K562 (cell line): ENCODE measurements at regions not wholly inside any gene's neighbourhood (a gene's known extent, or its start where the extent isn't known, plus 50 kb on each side); places are given as distances from the start of the nearest gene placed in this dataset.

Source experiments
- ATAC-seq: fragments of 200-7000 bp; cut with Tn5 transposase; 3 replicates; pipeline ENCODE4 v1.9.1; 2020; ENCODE audit warnings: moderate library complexity
- BruUV-seq: library from RNA; stranded (reverse); fragments of 400-500 nt; replicated peaks from 2 replicates; lab custom pipeline; 2021; lab: Mats Ljungman, UMichigan
- CTCF ChIA-PET: fragments of 300-600 bp; formaldehyde crosslinking; extraction: SDS; loops from one replicate; lab custom pipeline; 2021; ENCODE audit warnings: low intra/inter-chr PET ratio; lab: Yijun Ruan, JAX
- POLR2A ChIA-PET: fragments of 300-600, 350-650 bp; sonication (Branson Sonifier 250); formaldehyde crosslinking; extraction: SDS; loops from one replicate; lab custom pipeline; 2021; ENCODE audit warnings: antibody characterized with exemption, inconsistent platforms; lab: Yijun Ruan, JAX
- DNase-seq, 4 experiments: peaks; one replicate each; pipeline versions ENCODE4 v3.0.0 to v3.0.0-alpha.2; 2011 to 2018; ENCODE audit warnings: low spot score in 3 of 4, mixed read lengths in 3 of 4; ENCODE audit errors: extremely low read depth in 1 of 4
- FAIRE-seq: peaks from 2 replicates; lab custom pipeline; 2011; peaks lifted over from hg19 to GRCh38; lab: Jason Lieb, UNC
- H2AFZ ChIP-seq: 2 replicates; pipeline ENCODE4 v1.6.0; 2011; ENCODE audit warnings: low read depth, low read length, control low read depth, inconsistent platforms
- H3K27ac ChIP-seq: fragments of 200-600 bp; 3 replicates; pipeline ENCODE4 v1.8.0; 2011; ENCODE audit warnings: low read depth, mild to moderate bottlenecking, control low read depth, inconsistent platforms, low read length, moderate library complexity, mixed read lengths; ENCODE audit errors: extremely low read depth
- H3K27me3 ChIP-seq, 2 experiments: fragments of 300-600 bp in 1 of 2; 2 replicates in 1 of 2; 3 replicates in 1 of 2; pipeline versions ENCODE4 v1.6.0 to v1.8.0; 2011; ENCODE audit warnings: inconsistent platforms in 2 of 2, low read length in 2 of 2, mild to moderate bottlenecking in 1 of 2, mixed read lengths in 1 of 2, moderate library complexity in 1 of 2; ENCODE audit not compliant: control insufficient read depth in 2 of 2, insufficient read depth in 2 of 2
- H3K36me3 ChIP-seq: fragments of 300-600 bp; 3 replicates; pipeline ENCODE4 v1.8.0; 2011; ENCODE audit warnings: mild to moderate bottlenecking, low read length, inconsistent platforms; ENCODE audit not compliant: control insufficient read depth, insufficient read depth
- H3K4me1 ChIP-seq, 2 experiments: fragments of 200-600 bp in 1 of 2; replicated peaks in 1 of 2; 2 replicates in 1 of 2; 3 replicates in 1 of 2; pipeline versions ENCODE4 v1.5.1 to v1.8.0; 2011; ENCODE audit warnings: inconsistent platforms in 2 of 2, low read length in 2 of 2, mild to moderate bottlenecking in 1 of 2, mixed read lengths in 1 of 2, moderate library complexity in 1 of 2; ENCODE audit not compliant: control insufficient read depth in 2 of 2, insufficient read depth in 2 of 2
- H3K4me2 ChIP-seq: 2 replicates; pipeline ENCODE4 v1.6.1; 2011; ENCODE audit warnings: low read length, control low read depth, inconsistent platforms, mixed read lengths; ENCODE audit not compliant: insufficient read depth
- H3K4me3 ChIP-seq: fragments of 200-600 bp; sonication (generic), shearing (Covaris generic); 2 replicates; pipeline ENCODE4 v1.5.1; 2016; ENCODE audit warnings: control low read depth, inconsistent platforms
- H3K79me2 ChIP-seq: fragments of 200-600 bp; 3 replicates; pipeline ENCODE4 v1.8.0; 2011; ENCODE audit warnings: low read length, inconsistent platforms; ENCODE audit not compliant: control insufficient read depth, insufficient read depth
- H3K9ac ChIP-seq, 2 experiments: 2 replicates each; pipeline versions ENCODE4 v1.6.0 to v1.6.1; 2011; ENCODE audit warnings: low read depth in 2 of 2, low read length in 2 of 2, control low read depth in 1 of 2, inconsistent platforms in 1 of 2, mild to moderate bottlenecking in 1 of 2, mixed read lengths in 1 of 2; ENCODE audit not compliant: insufficient read depth in 1 of 2
- H3K9me1 ChIP-seq: one replicate; pipeline ENCODE4 v1.6.0; 2011; ENCODE audit warnings: inconsistent platforms, mild to moderate bottlenecking, low read length, moderate library complexity; ENCODE audit not compliant: control insufficient read depth, insufficient read depth
- H3K9me3 ChIP-seq: replicated peaks from 2 replicates; pipeline ENCODE4 v1.5.1; 2011; ENCODE audit warnings: low read depth, low read length, inconsistent platforms; ENCODE audit not compliant: control insufficient read depth, insufficient read depth
- H4K20me1 ChIP-seq: replicated peaks from 2 replicates; pipeline ENCODE4 v1.6.1; 2011; ENCODE audit warnings: low read length, inconsistent platforms, mixed read lengths; ENCODE audit not compliant: control insufficient read depth, insufficient read depth
- ATF1 ChIP-seq, 2 experiments: fragments of 450-650 bp in 1 of 2; IDR thresholded peaks; 2 replicates each; pipeline ENCODE4 v1.6.1; 2016; ENCODE audit warnings: missing compliant biosample characterization in 1 of 2, missing genetic modification characterization in 1 of 2
- CCAR2 ChIP-seq: fragments of 200-400 bp; formaldehyde crosslinking; IDR thresholded peaks from 2 replicates; pipeline ENCODE4 v1.6.1; 2017; ENCODE audit warnings: mild to moderate bottlenecking, low read depth, low read length
- CREBBP ChIP-seq: IDR thresholded peaks from one replicate; pipeline ENCODE4 v1.6.1; 2012; ENCODE audit warnings: low read depth, mild to moderate bottlenecking, control low read depth, inconsistent platforms, low read length
- HOXB6 ChIP-seq: fragments of 250-450 bp; sonication (Bioruptor Pico); IDR thresholded peaks from 2 replicates; pipeline ENCODE4 v1.5.1; 2022; ENCODE audit warnings: mild to moderate bottlenecking, borderline replicate concordance
- NFE2L1 ChIP-seq: fragments of 450-650 bp; IDR thresholded peaks from 2 replicates; pipeline ENCODE4 v1.6.1; 2016; ENCODE audit warnings: missing genetic modification characterization, low read depth, mild to moderate bottlenecking, missing compliant biosample characterization, moderate library complexity, borderline replicate concordance
- NR2F6 ChIP-seq: fragments of 450-650 bp; formaldehyde crosslinking; IDR thresholded peaks from 2 replicates; pipeline ENCODE4 v1.4.0; 2020; ENCODE audit warnings: mild to moderate bottlenecking
- SMARCA4 ChIP-seq: fragments of 450-650 bp; IDR thresholded peaks from 2 replicates; pipeline ENCODE4 v1.6.1; 2016
- SRF ChIP-seq, 2 experiments: fragments of 250-450, 450-650 bp in 1 of 2; sonication (Bioruptor Pico) in 1 of 2; sonication (generic) in 1 of 2; formaldehyde crosslinking; IDR thresholded peaks; 2 replicates each; pipeline versions ENCODE4 v1.5.0 to v1.5.1; 2020 to 2022; ENCODE audit warnings: mild to moderate bottlenecking in 1 of 2, missing genetic modification reagents in 1 of 2
- STAT5B ChIP-seq: fragments of 250-450 bp; sonication (Bioruptor Pico); IDR thresholded peaks from 2 replicates; pipeline ENCODE4 v1.8.0; 2021; ENCODE audit warnings: mild to moderate bottlenecking, inconsistent platforms
- TAF7 ChIP-seq: fragments of 450-650 bp; IDR thresholded peaks from 2 replicates; pipeline ENCODE4 v1.6.1; 2016; ENCODE audit warnings: missing genetic modification characterization, missing compliant biosample characterization
- TOE1 ChIP-seq, 2 experiments: fragments of 450-650 bp in 1 of 2; sonication (generic) in 1 of 2; formaldehyde crosslinking in 1 of 2; IDR thresholded peaks; 2 replicates each; pipeline versions ENCODE4 v1.7.1 to v1.8.0; 2016 to 2022; ENCODE audit warnings: borderline replicate concordance in 2 of 2, mild to moderate bottlenecking in 2 of 2, antibody characterized with exemption in 1 of 2, inconsistent platforms in 1 of 2, low read depth in 1 of 2, missing genetic modification reagents in 1 of 2, moderate library complexity in 1 of 2
- ZNF175 ChIP-seq: fragments of 200-800 bp; sonication (Bioruptor generic); IDR thresholded peaks from 2 replicates; pipeline ENCODE4 v1.6.1; 2016; ENCODE audit warnings: low read depth, mild to moderate bottlenecking, missing genetic modification characterization, missing compliant biosample characterization
- ZNF431 ChIP-seq: sonication (generic); formaldehyde crosslinking; IDR thresholded peaks from 2 replicates; pipeline ENCODE4 v1.8.0; 2022; ENCODE audit warnings: mild to moderate bottlenecking, missing genetic modification reagents
- WGBS: fragments of 100-300 bp; shearing (Covaris generic); methylation state at CpG from one replicate; pipeline ENCODE4 v1.1.6; 2016; ENCODE audit warnings: low coverage, mixed read lengths; ENCODE audit not compliant: insufficient coverage; ENCODE audit errors: missing lambda C conversion rate; 5-methylcytosine and 5-hydroxymethylcytosine counted together
- in situ Hi-C: fragments of 300-500 bp; cut with MboI; formaldehyde crosslinking; loops from 4 replicates; pipeline ENCODE4 v1.15.0; 2018; ENCODE audit warnings: inconsistent platforms, mixed read lengths
- intact Hi-C: fragments of 100-400 bp; cut with micrococcal nuclease; formaldehyde crosslinking; loops from 2 replicates; pipeline ENCODE4 v1.14.2; 2022
- TF ChIP-seq, protein P1 (sequence below): fragments of 250-450 bp; sonication (Bioruptor Pico); IDR thresholded peaks from 2 replicates; pipeline ENCODE4 v1.4.0; 2020; ENCODE audit warnings: borderline replicate concordance
- TF ChIP-seq, protein P2 (sequence below): IDR thresholded peaks from 2 replicates; pipeline ENCODE4 v1.6.1; 2012; ENCODE audit warnings: low read depth, low read length, improper control_type of control experiment, borderline replicate concordance
- TF ChIP-seq, protein P3 (sequence below), 2 experiments: IDR thresholded peaks; 2 replicates each; pipeline ENCODE4 v1.6.1; 2011; ENCODE audit warnings: borderline replicate concordance in 1 of 2, control low read depth in 1 of 2, low read depth in 1 of 2, low read length in 1 of 2, mild to moderate bottlenecking in 1 of 2, mixed read lengths in 1 of 2, moderate library complexity in 1 of 2; ENCODE audit not compliant: insufficient read depth in 1 of 2, insufficient read length in 1 of 2, poor library complexity in 1 of 2, severe bottlenecking in 1 of 2; ENCODE audit errors: extremely low read depth in 1 of 2
- TF ChIP-seq, protein P4 (sequence below): conservative IDR thresholded peaks from 2 replicates; pipeline ENCODE4 v1.6.1; 2011; ENCODE audit warnings: low read depth, mild to moderate bottlenecking, low read length; ENCODE audit not compliant: control insufficient read depth

DNA sequence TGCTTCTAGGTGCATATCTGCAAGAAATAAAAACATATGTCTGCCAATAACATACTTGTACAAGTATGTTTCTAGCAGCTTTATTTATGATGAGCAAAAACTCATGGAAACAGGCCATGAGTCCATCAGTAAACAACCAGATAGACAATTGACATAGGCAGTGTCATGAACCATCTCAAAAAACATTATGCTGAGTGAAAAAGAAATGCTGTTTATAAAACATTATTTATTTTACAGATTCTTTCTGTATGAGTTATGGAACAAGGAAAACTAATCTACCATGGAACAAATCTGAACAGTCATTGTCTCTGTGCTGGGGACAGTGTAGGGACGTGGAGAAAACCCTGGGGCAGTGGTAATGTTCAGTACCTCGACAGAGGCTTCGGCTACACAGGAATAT lies 283.9 kb downstream of the UQCRFS1 start:
- no peaks in the 10 kb centered on the region for H4K20me1 ChIP-seq
- intact Hi-C loops, result no loop called here
- DNase-seq (no peak), FAIRE-seq (no peak), ATAC-seq (no peak)
- ChIA-PET CTCF (no interaction called here), POLR2A (no interaction called here)
- H2AFZ ChIP-seq, result no peak overlapping the region
- in situ Hi-C loops, result no loop called here
- TF ChIP-seq SMARCA4 (no peak), ZNF175 (CRISPR knock-in tag) (no peak), CREBBP (no peak), SRF (CRISPR knock-in tag; IDR thresholded peaks at IDR 0.05) (no peak), STAT5B (no peak), HOXB6 (CRISPR knock-in tag) (no peak), TAF7 (tag) (no peak), ZNF431 (no peak), NR2F6 (CRISPR knock-in tag) (no peak), TOE1 (IDR thresholded peaks at IDR 0.05; ENCODE audit: borderline replicate concordance) (no peak), TOE1 (CRISPR knock-in tag; IDR thresholded peaks at IDR 0.05; ENCODE audit: borderline replicate concordance, low read depth) (no peak), NFE2L1 (tag) (no peak), ATF1 (CRISPR knock-in tag; IDR thresholded peaks at IDR 0.05) (no peak), ATF1 (tag; IDR thresholded peaks at IDR 0.05) (no peak), CCAR2 (no peak)
- TF ChIP-seq, protein P1, sequence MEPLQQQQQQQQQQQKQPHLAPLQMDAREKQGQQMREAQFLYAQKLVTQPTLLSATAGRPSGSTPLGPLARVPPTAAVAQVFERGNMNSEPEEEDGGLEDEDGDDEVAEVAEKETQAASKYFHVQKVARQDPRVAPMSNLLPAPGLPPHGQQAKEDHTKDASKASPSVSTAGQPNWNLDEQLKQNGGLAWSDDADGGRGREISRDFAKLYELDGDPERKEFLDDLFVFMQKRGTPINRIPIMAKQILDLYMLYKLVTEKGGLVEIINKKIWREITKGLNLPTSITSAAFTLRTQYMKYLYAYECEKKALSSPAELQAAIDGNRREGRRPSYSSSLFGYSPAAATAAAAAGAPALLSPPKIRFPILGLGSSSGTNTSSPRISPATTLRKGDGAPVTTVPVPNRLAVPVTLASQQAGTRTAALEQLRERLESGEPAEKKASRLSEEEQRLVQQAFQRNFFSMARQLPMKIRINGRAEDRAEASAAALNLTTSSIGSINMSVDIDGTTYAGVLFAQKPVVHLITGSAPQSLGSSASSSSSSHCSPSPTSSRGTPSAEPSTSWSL (CRISPR knock-in tag), result no peak
- TF ChIP-seq, protein P2, sequence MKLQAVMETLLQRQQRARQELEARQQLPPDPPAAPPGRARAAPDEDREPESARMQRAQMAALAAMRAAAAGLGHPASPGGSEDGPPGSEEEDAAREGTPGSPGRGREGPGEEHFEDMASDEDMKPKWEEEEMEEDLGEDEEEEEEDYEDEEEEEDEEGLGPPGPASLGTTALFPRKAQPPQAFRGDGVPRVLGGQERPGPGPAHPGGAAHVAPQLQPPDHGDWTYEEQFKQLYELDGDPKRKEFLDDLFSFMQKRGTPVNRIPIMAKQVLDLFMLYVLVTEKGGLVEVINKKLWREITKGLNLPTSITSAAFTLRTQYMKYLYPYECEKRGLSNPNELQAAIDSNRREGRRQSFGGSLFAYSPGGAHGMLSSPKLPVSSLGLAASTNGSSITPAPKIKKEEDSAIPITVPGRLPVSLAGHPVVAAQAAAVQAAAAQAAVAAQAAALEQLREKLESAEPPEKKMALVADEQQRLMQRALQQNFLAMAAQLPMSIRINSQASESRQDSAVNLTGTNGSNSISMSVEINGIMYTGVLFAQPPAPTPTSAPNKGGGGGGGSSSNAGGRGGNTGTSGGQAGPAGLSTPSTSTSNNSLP, result no peak
- TF ChIP-seq, protein P3, sequence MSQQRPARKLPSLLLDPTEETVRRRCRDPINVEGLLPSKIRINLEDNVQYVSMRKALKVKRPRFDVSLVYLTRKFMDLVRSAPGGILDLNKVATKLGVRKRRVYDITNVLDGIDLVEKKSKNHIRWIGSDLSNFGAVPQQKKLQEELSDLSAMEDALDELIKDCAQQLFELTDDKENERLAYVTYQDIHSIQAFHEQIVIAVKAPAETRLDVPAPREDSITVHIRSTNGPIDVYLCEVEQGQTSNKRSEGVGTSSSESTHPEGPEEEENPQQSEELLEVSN (IDR thresholded peaks at IDR 0.05; ENCODE audit: borderline replicate concordance in 1 of 2, extremely low read depth in 1 of 2, insufficient read depth in 1 of 2, insufficient read length in 1 of 2, low read depth in 1 of 2, low read length in 1 of 2, poor library complexity in 1 of 2, severe bottlenecking in 1 of 2), result no peak
- TF ChIP-seq, protein P4, sequence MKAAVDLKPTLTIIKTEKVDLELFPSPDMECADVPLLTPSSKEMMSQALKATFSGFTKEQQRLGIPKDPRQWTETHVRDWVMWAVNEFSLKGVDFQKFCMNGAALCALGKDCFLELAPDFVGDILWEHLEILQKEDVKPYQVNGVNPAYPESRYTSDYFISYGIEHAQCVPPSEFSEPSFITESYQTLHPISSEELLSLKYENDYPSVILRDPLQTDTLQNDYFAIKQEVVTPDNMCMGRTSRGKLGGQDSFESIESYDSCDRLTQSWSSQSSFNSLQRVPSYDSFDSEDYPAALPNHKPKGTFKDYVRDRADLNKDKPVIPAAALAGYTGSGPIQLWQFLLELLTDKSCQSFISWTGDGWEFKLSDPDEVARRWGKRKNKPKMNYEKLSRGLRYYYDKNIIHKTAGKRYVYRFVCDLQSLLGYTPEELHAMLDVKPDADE, result no peak
- 1% methylated on average over 3 of the region's 3 CpGs for WGBS
- no peaks in the 10 kb centered on the region for H3K4me1 ChIP-seq
- no peak overlapping the region for H3K4me3 ChIP-seq
- no TSS peak for BruUV-seq
- H3K36me3 ChIP-seq, result no peaks in the 10 kb centered on the region
- no peak overlapping the region for H3K27ac ChIP-seq
- no peaks in the 10 kb centered on the region for H3K9me1 ChIP-seq
- H3K9ac ChIP-seq, result no peak overlapping the region
- peaks cover 0 to 4% of the 10 kb centered on the region in 2 experiments; a peak in 1 of 5 replicates for H3K27me3 ChIP-seq
- H3K9me3 ChIP-seq, result no peaks in the 10 kb centered on the region
- no peaks in the 10 kb centered on the region for H3K79me2 ChIP-seq
- H3K4me2 ChIP-seq, result no peak overlapping the region
